IPS-NIHi7 (cell line): ENCODE measurements at regions not wholly inside any gene's neighbourhood (a gene's known extent, or its start where the extent isn't known, plus 50 kb on each side); places are given as distances from the start of the nearest gene placed in this dataset.

Experiments
- DNase-seq: peaks from one replicate; pipeline ENCODE4 v3.0.0; 2012; ENCODE audit warnings: mixed read lengths; ENCODE audit errors: extremely low spot score

DNA sequence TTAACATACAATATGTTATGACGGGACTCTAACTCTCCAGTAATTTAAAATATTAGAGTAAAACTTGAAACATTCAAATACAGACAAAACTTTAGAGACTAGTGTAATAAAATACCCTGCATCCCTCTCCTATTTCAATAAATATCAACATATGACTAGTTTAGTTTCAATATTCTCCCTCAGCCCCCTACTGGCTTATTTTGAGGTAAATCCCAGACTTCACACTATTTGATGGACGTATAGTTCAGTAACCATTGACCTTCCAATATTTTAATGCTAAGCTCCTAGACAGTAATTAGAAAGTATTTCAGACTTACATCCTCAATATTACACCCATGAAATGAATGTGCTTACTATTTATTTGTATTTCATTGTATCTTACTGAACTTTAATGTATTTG, 180.7 kb upstream of the STARD13 start:
- no peak for DNase-seq

DNA sequence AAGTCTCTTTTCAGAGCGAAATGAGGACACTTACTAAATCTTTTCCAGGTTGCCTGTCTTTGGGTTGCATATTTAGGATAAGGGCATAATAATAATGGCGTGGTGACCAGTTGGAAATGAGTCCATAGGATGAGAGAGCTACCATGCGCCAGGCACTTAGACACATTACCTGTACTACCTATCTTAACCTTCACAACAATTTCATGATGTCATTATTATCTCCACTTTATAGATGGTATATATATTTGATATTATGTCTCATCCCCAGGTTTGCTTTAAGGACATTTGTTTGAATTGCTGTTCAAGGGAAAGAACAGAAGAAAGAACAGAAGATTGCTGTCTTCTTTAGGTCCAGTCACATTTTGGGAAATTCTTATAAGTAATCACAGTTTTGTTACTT, 182.0 kb upstream of the STARD13 start:
- no peak for DNase-seq

GRCh38 chr13:33471204-33471603, 185.6 kb upstream of the STARD13 start:
- DNase-seq: no peak

- no peak for DNase-seq
Observed at GRCh38 chr13:33472446-33472845, 186.9 kb upstream of the STARD13 start.

DNA sequence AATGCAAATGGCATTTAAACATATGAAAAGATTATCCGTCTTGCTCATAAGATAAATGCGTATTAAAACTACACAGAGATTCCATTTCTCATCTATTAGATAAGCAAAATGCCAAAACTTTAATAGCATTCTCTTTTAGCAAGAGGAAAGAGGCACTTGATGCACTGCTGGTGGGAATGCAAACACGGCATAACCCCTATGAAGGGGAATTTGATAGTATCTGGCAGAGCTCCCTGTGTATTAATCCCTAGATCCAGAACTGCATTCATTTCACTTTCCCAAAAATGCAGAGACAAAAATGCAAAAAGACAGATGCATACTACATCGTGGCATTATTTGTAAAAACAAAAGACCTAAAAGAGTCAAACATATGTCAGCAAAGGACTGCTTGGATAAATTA, 193.6 kb upstream of the STARD13 start:
- DNase-seq: no peak

- DNase-seq: no peak
Observed at GRCh38 chr13:33480561-33480960, 195.0 kb upstream of the STARD13 start.

- no peak for DNase-seq
Observed at GRCh38 chr13:33483471-33483870, 197.9 kb upstream of the STARD13 start.

DNA sequence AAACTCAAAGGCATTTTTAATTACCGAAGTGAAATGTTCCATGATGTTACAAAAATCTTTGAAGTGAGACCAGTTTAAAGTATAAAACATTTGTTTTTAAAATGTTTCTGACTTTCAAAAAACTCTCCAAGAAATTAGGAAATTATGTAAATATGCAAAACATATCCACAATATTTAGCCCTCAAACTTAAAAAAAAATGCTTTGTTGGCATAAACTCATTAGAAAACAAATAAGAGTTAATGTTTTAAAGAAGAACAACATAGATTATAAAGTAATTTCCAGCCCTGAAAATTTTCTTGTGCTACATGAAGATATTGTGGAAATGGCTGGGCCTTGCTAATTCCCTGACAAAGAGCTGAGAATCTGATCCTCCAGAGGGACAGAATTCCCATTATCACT, 199.7 kb upstream of the STARD13 start:
- DNase-seq: no peak

- DNase-seq: peak; percentile 43
Observed at GRCh38 chr13:33487575-33488243, 202.2 kb upstream of the STARD13 start.

DNA sequence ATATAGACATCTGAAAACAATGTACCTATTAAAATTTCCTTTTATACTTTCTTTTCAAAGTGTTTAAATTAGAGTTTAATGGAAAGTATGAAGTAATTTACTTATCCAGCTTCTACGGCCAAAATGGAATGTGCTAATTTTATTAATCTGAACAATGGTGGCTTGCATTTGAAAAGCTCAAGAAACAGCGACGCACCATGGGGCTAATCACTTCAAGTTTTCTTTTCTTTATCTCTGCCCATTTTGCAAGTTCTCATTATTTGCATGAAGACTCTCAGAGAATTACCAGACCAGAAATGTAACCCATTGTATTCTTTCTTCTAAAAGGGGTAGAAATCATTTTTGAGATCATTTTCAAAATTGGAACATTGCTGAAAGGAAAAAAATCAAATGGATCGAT, 204.0 kb upstream of the STARD13 start:
- no peak for DNase-seq

DNA sequence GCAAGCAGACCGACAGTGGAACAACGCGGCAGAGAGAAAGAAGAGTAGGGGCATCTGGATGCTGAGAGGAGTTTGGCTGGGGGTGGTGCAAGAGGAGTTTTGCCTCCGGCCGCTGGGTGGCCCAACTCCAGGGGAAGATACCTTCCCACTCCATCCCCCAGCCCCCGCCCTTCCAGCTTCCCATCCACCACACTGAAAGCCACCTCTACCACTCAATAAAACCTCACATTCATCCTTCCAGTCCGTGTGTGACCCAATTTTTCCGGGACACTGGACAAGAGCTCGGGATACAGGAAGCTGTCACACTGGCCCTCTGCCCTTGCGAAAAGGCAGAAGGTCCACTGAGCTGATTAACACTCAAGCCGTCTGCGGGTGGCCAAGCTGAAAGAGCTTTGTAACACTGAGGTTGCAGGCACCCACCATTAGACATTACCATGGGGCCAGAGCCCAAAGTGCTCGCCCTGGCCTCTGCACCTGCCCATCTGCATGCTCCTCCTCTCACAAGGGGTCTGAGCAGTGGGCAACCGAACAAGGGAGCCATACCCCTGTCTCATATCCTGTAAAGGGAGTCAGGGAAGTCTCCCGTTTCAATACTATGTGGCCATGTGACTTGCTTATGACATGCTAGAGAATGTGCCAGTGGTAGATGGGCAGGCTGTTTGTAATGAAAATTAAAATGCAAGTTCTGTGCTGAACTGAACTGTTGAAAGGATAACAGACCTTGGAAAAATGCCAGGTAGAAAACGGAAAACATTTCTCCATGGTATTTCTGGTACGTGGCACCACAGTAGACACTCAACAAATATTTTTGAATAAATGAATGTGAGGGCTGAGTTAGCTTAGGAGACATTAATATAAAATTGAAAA, 205.1 kb upstream of the STARD13 start:
- DNase-seq: peak; percentile 62

DNA sequence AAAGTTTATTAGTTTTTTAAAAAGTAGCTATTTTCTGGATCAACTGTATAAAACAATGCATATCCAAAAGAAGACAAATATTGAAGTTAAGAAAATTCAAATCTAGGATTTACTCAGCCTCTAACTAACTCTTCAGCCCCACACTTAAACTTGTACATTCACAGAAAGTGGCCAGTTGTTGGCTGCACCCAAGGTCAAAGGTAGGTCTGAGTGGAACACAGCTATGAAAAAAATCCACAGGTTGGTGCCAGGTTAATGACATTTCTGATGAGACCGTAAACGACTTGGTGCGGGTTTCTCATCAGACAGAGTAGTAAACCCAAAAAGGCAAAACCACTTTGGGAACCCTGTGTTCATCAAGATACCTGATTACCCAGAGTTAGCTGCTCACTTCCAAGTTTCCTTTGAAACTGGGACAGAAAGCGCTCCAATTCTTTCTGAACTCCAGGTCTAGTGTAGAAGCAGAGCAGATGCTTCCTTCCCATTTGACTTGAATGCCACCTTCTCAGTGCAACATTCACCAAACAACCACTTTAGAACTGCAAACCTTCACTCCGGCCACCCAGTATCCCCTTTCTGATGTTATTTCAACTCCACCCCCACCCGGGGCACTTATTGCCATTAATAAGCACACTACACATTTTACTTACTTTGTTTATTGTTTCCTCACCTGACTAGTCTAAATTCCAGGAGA, 208.3 kb upstream of the STARD13 start:
- no peak for DNase-seq

DNA sequence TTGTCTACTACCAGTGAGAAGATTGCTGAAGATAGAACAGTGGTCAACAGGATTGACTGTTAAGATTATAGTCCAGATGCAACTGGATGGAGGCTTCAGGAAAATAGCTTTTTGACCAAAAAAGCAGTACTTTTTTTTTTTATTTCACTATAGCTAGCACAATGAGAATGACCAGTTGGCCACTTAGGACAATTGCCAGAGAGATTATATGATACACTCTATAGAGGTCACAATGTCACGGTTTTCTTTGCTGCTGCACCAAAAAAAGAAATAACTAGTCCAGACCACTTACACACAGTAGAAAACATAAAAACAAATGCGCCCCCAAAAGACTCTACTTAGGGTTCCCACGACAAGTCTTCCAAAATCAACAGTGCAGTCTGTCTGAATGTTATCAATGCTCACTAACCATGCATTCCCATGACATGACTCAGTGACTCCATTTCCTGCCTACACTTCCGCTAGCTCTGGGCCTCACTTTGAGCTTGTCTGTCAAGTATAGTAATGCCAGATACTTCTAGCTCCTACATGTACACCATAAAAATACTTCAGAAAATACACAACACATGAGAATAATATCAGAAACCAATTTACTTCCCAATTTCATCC, 209.1 kb upstream of the STARD13 start:
- no peak for DNase-seq

DNA sequence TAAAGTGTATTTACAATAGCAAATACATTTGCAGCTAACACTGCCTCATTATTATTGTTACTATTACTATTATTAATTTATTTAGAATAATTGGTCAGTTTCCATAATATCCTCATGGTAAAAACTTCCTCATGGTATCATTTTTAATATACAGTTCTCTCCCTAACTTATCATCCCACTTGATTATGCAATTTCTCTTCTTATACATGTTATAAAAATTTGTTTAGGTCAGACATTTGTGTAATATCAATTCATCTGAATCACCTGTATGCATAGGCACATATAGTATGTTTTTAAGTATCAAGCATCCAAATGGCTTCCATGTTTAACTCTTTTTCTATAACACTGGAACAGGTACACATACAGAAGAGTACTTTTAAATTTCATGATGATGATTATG, 210.8 kb upstream of the STARD13 start:
- DNase-seq: no peak

GRCh38 chr13:33497146-33497845, 211.7 kb upstream of the STARD13 start:
- DNase-seq: no peak

DNA sequence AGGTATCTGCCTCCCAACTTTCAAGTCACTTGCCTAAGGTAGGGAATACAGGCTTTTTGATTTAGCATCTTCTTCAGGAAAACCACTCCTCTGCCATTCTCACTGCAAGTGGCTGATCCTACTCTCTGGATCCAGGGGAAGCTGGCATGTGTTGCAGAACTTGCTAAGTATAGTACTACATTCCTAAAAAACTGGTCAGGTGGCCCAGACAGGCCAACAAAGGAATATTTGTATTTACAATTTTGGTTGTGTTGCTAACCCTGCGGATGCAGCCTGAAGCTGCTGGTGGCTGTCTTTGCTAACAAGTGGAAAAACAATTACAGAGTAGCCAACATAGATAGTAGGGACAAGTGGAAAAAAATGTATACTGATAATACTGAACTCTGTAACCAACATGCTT, 222.5 kb upstream of the STARD13 start:
- DNase-seq: no peak

- DNase-seq: no peak
Observed at GRCh38 chr13:33509642-33510229, 224.2 kb upstream of the STARD13 start.

GRCh38 chr13:33510350-33510970, 224.9 kb upstream of the STARD13 start:
- DNase-seq: no peak

DNA sequence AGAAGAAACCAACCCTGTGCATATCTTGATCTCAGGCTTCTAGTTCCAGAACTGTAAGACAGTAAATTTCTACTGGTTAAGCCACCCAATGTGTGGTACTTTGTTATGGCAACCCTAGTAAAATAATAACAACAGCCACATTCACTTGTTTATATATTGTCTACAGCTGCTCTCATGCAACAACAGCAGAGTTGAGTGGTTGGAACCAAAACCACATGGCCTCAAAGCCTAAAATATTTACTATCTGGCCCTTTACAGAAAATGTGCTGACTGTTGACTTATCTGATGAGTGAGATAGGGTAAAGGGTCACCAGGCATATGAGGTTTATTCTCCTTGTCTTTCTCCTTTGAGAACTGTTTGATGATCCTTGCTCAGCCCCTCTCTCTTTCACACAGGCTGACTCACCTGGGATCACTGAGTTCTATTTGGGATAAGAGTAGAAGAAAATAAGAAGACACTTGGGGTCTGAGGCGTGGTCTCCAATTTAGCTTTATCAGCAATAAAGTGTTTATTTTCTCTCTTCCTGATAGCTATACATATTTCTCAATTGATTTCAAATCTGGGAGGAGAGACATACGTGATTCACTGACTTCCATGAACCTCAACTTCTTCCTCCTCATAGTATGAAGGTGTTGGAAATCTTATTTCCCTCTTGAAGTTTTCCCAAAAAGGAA, 227.5 kb upstream of the STARD13 start:
- DNase-seq: no peak

GRCh38 chr13:33514362-33514761, 228.8 kb upstream of the STARD13 start:
- peak; percentile 73 for DNase-seq
